ENCODE measurements at regions not wholly inside any gene's neighbourhood (a gene's known extent, or its start where the extent isn't known, plus 50 kb on each side); places are given as distances from the start of the nearest gene placed in this dataset.

DNA sequence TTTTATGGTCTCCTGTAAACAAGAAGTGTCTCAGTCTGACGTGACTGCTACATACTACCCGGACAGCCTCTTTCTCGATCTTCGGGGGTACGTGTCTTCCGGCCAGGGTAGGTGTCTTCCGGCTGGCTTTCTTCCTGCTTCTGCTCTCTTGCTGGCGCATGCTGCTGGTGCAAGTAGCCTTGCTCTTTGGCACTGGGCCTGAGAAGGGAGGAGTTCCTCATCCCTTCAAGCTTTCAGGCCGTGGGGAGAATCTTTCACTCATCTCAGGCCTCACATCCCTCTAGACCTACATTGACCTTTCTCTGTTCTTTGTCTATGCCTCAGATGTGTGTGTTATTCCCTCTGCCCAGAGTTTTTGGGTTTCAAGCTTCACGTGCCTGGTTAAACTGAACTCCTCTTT lies 130.4 kb downstream of the JCAD start:
- no peak for DNase-seq (ENCODE audit: missing footprints)
- intact Hi-C loops (cut with DNase I): no loop called here

DNA sequence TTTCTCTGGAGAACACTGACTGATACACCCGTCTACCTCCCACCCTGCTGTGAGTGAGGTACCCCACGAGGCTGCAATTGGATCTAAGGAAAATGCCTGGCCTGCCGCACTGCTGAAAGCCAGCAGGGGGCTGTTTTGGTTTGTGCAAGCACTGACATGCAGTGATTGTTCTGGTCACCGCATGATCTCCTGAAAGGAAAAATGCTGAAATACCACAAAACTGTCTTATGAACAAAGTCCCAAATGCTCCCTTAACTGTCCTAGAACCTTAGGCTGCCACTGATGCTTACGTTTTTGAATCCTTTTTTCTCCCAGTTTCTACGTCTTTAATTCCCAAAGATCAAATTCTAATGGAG lies 132.7 kb downstream of the JCAD start:
- intact Hi-C loops (cut with DNase I): no loop called here
- no peak for DNase-seq (ENCODE audit: missing footprints)
- no peak for ATAC-seq

More for the DNA sequence above, 130.4 kb downstream of the JCAD start:
- ATAC-seq: no peak

DNA sequence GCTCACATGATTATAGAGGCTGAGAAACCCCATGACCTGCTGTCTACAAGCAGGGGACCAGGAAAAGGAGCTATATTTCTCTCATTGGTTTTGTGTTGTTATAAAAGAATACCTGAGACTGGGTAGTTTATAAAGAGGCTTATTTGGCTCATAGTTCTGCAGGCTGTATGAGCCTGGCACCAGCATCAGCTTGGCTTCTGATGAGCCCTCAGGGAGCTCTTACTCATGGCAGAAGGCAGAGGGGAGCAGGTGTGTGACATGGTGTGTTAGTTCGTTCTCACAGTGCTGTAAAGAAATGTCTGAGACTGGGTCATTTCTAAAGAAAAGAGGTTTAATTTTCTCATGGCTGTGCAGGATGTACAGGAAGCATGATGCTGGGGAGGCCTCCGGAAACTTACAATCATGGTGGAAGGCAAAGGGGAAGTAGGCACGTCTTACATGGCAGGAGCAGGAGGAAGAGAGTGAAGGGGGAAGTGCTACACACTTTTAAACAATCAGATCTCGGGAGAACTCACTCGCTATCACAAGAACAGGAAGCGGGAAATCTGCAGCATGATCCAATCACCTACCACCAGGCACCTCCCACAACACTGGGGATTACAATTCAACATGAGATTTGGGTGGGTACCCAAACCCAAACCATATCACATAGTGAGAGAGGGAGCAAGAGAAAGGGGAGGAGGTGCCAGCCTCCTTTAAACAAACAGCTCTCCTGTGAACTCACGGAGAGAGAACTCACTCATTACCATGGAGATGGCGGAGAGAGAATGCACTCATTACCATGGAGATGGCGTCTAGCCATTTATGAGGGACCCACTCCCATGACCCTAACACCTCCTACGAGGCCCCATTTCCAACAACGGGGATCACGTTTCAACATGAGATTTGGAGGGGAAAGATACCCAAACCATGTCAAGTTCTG lies 133.4 kb downstream of the JCAD start:
- DNase-seq (ENCODE audit: missing footprints): no peak
- ATAC-seq: no peak
- intact Hi-C loops (cut with DNase I): no loop called here

DNA sequence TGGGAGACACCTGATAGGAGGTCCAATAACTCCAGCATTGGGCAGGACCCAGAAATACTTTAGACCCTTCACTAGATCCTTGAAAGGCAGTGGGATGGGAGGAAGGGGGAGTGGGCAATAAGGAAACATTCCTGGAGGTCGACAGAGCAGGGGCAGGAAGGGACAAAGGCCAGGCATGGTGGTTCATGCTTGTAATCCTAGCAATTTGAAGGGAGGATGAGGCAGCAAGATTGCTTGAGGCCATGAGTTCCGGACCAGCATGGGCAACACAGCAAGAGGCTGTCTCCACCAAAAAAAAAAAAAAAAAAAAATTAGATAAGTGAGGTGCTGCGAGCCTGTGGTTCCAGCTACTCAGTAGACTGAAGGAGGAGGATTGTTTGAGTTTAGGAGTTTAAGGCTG lies 134.9 kb downstream of the JCAD start:
- ATAC-seq (no peak), DNase-seq (ENCODE audit: missing footprints) (no peak)
- intact Hi-C loops (cut with DNase I): no loop called here

DNA sequence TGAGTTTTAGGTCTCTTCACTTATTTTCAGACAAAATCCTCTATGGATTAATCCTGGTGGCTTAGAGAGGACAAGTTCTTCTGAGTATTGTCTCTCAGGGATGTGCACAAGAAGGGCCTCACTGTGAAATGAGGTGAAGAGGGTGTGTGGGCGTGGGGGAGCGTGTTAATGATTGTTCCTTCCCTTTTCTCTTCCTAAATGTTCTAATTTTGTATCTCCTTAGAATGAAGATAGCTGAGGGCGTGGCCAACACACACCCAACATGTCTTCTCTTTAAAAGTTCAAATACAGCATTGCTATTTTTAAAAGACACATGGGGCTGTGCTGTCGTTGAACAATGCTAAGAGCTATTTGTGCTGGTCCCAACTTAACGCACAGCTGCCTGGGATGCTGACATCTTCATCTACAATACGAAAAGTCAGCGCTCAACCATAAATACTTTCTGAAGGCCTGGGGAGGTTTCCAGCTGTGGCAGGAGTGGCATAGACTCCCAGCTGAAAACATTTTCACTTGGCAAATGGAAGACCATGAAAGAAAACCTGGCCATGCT lies 135.9 kb downstream of the JCAD start:
- ATAC-seq (no peak), DNase-seq (ENCODE audit: missing footprints) (no peak)
- intact Hi-C loops (cut with DNase I): no loop called here

DNA sequence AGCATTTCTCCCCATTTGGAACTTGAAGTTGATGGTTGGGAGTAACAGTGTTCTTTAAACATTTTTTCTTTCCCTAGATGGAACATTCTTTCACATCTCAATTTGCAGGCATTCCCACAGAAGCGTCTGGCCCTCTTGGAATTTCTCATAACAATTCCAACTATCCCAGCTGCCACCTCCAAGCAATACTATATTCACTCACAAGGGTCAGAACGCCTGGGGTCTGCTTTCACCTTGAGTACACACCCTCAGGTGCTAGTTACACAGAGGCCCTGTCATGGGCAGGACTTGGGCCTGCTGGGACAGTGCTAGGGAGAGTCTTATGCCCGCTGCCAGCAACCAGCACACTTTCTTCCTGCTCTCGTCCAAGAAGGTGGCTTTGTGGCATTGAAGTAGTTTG lies 136.5 kb downstream of the JCAD start:
- ATAC-seq (no peak), DNase-seq (ENCODE audit: missing footprints) (no peak)
- intact Hi-C loops (cut with DNase I): no loop called here

DNA sequence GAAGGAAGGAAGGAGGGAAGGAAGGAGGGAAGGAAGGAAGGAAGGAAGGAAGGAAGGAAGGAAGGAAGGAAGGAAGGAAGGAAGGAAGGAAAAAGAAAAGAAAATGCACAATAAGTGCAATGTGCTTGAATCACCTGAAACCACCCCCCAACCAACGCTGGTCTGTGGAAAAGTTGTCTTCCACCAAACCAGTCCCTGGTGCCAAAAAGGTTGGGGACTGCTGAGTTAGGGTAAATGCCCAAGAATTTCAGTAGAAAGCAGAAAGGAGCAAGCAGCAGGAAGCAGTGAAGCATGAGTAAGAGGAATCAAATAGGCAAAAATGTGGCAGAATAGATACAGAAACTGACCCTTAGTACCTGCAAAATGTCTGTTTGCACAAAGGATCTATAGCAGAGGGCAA lies 137.2 kb downstream of the JCAD start:
- ATAC-seq (no peak), DNase-seq (ENCODE audit: missing footprints) (no peak)
- intact Hi-C loops (cut with DNase I): no loop called here

DNA sequence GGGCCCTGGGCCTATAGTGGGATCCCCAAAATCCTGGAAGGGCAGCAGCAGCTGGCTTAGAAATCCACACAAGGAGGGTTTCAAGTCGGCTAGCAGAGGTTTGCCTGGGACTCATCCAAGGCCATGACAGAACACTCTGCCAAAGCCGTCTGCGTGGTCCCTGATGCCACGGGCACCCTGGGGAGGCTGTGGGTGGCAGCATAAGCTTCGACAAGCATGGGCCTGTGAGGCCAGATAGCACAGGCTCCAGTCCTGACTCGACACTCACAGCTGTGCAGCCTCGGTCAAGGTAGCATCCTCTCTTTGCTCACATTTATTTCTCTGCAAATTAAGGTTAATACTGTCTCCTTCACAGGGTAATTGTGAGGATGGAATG lies 138.3 kb downstream of the JCAD start:
- DNase-seq (ENCODE audit: missing footprints): no peak

DNA sequence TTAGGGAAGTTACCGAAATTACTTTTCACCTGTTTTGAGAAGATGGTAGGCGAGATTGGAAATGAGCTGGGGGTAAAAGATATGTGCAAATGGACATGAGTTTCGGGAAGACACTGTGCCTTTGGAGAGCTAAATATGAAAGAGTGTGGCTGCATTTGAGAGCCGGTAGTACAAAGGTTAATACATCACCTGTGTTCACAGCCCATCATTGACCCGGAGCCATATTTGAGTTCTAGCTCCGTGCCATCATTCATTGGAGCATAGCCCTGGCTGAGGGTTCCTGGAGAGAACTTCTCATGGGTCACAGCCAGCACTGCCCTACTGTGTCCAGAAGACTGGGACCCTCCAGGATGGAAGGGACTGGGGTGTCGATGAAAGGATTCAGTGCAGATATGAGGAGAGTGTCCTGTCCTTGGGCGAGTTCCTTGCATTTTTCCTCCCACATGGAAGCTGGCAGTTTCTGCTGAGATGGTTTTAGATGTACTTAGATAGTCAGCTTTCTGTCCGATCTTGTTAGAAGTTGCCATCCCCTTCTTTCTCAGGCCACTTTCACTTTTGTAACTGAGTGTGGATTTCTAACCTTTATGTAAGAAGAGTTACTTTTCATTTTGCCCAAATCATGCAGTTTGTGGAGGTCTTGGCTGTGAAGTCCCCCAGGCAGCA lies 138.8 kb downstream of the JCAD start:
- ATAC-seq (no peak), DNase-seq (ENCODE audit: missing footprints) (no peak)
- intact Hi-C loops (cut with DNase I): no loop called here

More for the DNA sequence above, 138.3 kb downstream of the JCAD start:
- intact Hi-C loops (cut with DNase I): no loop called here
- ATAC-seq: peak; percentile 20

DNA sequence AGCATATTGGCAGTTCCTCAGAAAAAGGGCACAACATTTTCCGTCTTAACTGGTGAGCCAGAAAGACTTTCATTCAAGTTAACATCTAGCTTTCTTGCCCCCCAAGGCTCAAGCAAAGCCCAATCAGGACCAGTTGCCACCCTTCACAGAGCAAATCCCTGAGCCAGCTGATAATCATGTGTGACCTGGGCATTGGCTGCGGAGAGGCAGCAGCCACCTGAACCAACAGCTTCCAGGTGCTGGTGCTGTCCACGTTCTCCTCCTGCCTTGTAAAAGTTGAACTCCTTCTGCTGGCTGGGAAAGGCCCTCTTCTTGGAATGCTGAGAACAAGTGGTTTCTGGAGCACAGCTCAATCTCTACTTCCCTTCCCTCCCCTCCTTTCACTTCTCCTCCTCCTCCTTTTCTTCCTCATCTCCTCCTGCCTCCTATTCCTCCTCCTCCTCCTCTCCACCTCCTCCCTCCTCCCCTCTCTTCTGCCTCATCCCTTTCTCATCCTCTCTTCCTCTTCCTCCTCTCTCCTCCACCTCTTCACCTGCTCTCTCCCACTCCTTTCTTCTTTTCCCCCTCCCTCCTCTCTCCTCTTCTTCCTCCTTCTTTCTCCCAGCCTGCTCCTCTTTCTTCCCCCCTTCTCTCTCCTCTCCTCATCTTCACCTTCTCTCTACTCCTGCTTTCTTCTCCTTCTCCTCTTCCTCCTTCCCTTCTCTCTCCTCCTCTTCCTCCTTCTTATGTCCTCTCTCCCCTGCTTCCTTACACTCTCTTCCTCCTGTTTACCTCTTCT lies 140.6 kb downstream of the JCAD start:
- DNase-seq (ENCODE audit: missing footprints) (no peak), ATAC-seq (no peak)
- intact Hi-C loops (cut with DNase I): no loop called here

DNA sequence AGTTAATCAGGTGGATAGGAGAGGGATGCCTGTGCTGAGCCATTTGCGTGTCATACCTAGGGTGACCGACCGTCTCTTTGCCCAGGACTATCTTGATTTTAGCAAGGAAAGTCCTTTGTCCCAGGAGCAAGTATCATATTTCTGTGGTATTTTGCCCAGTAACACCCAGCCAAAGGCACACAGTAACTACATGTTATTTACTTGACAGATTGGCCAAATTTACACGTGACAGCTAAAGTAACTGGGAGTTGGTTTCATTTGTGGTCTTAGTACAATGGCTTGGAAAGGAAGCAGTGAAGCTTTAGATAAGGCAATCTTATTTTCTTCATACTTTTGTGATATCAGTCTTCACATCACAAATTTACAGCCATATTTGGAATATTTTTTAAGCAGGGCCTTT lies 142.1 kb downstream of the JCAD start:
- intact Hi-C loops (cut with DNase I): no loop called here
- DNase-seq (ENCODE audit: missing footprints) (no peak), ATAC-seq (no peak)

DNA sequence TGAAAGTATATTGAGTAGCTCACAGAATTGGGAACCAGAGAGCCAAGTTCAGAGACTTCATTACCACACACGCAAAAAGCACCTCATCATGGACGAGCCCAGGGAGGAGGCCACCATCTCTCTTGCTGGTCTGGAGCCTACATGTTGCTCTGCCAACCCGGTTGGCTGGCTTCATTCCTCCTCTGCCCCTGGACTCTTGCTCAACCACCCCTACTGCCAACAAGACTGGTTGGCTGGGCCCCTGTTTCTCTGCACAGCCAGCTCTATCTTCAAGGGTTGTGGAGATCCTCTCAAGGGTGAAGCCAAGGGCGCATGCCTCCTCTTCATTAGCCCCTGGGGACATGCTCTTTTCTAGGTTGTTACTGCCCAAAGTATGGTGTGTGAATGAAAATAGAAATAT lies 142.7 kb downstream of the JCAD start:
- intact Hi-C loops (cut with DNase I): no loop called here
- DNase-seq (ENCODE audit: missing footprints) (no peak), ATAC-seq (no peak)

DNA sequence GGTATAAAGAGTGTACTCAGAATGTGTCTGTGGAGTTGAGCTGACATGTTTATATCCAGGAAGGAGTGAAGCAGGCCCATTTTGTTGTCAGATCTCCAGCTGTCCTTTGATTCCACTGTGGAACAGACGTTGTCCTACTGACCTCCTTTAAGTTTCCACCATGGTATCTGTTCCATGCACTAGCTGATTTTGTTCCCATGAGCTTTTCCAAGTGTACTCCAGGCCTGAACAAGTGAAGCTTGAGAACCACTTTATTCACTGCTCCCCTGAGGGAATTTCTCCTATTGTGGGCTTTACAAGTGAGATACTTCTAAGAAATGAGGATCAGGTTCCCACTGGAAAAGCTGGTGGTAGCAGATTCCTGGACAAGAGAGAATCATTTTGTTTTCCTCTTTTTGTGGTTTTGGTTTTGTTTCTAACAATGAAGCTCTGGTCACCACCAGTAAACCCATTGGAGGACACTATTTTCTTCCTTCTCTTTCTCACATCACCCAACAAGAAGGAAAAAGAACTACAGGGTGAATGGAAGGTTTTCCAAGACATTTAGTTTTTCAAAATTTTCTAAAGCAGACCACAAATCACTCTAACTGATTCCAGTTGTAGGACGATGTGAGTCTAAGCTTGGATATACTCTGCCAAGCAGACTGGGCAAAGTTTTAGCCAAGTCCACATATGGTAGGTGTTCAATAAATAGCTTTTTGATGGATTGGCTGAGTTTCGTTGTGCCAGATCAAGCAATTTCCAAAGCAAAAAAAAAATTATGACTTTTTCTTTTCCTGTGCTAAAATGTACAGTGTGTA lies 144.2 kb downstream of the JCAD start:
- ATAC-seq (no peak), DNase-seq (ENCODE audit: missing footprints) (no peak)
- intact Hi-C loops (cut with DNase I): no loop called here

DNA sequence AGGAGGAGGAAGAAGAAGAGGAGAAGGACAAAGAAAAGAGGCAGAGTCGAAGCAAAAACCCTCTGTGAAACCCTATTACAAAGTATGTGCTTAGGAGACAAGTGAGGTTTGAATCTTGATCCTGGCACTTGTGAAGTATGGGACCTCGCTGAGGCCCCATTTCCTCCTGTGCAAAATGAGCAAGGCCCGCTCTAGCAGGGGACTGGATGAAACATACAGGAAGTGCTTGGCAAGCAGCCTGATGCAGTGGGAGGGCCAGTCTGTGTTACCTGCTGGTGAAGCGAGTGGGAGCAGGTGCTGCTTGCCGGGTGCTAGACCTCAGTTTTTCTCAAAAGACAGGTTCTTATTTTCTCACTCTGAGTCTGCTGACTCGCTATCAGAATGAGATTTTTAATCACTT lies 150.4 kb downstream of the JCAD start:
- intact Hi-C loops (cut with DNase I): no loop called here
- no peak for ATAC-seq

DNA sequence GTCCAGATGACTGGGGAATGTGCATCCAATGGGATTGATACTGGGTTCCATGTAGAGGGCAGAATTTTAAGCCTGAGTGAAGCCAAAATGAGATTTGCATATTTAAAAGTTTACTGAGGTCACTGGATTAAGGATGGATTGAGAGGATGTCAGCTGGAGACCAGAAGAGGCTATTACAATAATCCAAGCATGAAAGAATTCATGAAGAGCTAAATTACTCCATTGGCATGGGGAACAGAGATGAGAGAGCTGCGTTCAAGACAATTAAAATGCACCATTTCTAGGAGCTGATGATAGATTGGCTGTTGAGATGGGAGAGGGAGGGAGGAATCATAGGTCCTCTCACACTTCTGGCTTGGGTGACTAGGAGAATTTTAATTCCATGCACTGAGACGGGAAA lies 158.5 kb downstream of the JCAD start:
- no peak for DNase-seq (ENCODE audit: missing footprints)
- intact Hi-C loops (cut with DNase I): no loop called here
- no peak for ATAC-seq

More for the DNA sequence above, 150.4 kb downstream of the JCAD start:
- DNase-seq (ENCODE audit: missing footprints): no peak

DNA sequence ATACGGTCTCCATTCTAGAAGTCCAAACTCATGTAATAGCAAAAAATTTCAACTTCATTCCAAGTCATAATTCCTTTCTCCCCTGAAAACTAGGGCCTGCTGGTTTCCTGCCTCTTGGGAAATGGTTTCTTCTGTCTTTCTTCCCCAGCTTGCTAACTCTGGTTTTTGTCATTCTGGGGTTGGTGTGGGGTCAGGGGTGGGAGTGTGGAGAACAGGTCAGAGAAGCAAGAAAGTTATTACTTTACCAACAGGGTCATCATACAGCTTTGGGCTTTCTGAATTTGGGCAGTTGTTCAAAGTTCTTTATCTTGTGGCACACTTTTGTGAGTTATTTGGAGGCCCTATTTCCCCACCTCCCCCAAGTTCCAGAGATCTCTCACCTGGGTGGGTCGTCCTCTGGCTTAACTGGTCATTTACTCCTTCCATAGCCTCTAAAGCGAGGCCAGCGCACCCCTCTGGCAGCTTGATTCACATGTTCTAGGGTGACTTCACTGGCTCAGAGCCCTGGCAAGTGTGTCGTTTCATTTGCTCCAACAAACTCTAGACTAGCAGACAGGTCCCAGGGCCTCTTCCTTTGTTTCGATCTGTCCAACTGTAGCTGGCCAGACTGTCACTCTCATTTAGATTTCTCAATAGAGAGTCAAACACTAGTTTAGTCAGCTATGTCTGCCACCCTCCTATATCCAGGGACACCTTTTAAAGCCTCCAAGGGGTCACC lies 161.2 kb downstream of the JCAD start:
- intact Hi-C loops (cut with DNase I): no loop called here
- DNase-seq (ENCODE audit: missing footprints) (no peak), ATAC-seq (peak; percentile 18)

DNA sequence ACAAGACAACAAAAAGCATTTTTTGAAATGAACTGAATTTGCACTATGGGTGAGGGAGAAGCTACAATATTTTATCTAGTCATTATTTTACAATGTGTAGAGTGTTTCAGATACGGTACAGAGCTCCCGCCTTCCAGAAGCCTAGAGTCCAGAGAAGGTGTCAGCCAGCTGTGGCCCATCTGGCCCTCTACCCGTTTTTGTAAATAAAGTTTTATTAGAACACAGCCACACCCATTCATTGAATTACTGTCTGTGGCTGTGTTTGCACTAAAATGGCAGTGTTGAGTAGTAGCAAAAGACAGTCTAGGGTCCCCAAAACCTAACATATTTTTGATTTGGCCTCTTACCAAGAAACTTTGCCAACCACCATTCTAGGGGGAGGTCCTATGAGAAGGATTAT lies 162.0 kb downstream of the JCAD start:
- no peak for ATAC-seq
- DNase-seq (ENCODE audit: missing footprints): no peak
- intact Hi-C loops (cut with DNase I): no loop called here

DNA sequence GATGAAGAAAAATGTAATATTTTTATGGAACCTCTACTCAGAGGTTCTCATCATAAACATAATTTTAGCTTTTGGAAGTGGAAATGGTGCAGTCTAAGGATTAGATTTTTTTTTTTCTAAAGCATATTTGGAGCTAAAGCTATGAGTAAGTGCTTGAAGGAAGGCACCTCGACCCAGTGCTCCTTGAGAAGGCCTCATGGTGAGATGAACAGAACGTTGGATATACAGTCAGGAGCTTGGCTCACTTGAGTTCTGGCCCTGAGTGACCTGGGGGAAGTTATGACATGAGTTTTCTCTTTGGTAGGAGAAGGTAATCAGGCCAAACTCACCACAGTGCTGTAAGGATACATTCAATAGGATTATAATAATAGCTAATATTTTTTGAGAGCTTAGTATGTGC lies 163.3 kb downstream of the JCAD start:
- ATAC-seq: no peak
- DNase-seq (ENCODE audit: missing footprints): no peak
- intact Hi-C loops (cut with DNase I): no loop called here

Data from Right ventricle myocardium inferior (tissue), 1 donor.